SK-N-SH treated with all-trans-retinoic acid at 6 μM for 48 hours (cell line): ENCODE measurements at regions not wholly inside any gene's neighbourhood (a gene's known extent, or its start where the extent isn't known, plus 50 kb on each side); places are given as distances from the start of the nearest gene placed in this dataset.

Experiments
- ARNTL ChIP-seq: fragments of 450-650 bp; formaldehyde crosslinking; IDR thresholded peaks from 2 replicates; pipeline ENCODE4 v1.5.0; 2020; ENCODE audit warnings: low read depth, mild to moderate bottlenecking, moderate library complexity, borderline replicate concordance
- ISL1 ChIP-seq: fragments of 250-450 bp; sonication (Bioruptor Pico); IDR thresholded peaks from 2 replicates; pipeline ENCODE4 v2.1.2; 2022; ENCODE audit warnings: mild to moderate bottlenecking, moderate library complexity
- PPARA ChIP-seq: fragments of 250-450 bp; sonication (Bioruptor Pico); IDR thresholded peaks from 2 replicates; pipeline ENCODE4 v1.5.0; 2020; ENCODE audit warnings: mild to moderate bottlenecking, borderline replicate concordance
- RARB ChIP-seq: fragments of 250-450 bp; sonication (Bioruptor Pico); IDR thresholded peaks from 2 replicates; pipeline ENCODE4 v1.8.0; 2021; ENCODE audit warnings: mild to moderate bottlenecking, moderate library complexity
- ZC3H10 ChIP-seq: fragments of 250-450 bp; sonication (Bioruptor Pico); IDR thresholded peaks from 2 replicates; pipeline ENCODE4 v1.5.1; 2021; ENCODE audit warnings: mild to moderate bottlenecking, moderate library complexity
- ZNF565 ChIP-seq: fragments of 450-650 bp; formaldehyde crosslinking; conservative IDR thresholded peaks from 2 replicates; pipeline ENCODE4 v1.5.0; 2020; ENCODE audit warnings: low read depth, mild to moderate bottlenecking, moderate library complexity
- ZNF70 ChIP-seq: fragments of 450-650 bp; formaldehyde crosslinking; IDR thresholded peaks from 2 replicates; pipeline ENCODE4 v1.5.0; 2020; ENCODE audit warnings: mild to moderate bottlenecking, moderate library complexity
- TF ChIP-seq, protein P1 (sequence below): fragments of 250-450 bp; sonication (Bioruptor Pico); IDR thresholded peaks from 2 replicates; pipeline ENCODE4 v1.5.1; 2021; ENCODE audit warnings: mild to moderate bottlenecking, moderate library complexity
- TF ChIP-seq, protein P2 (sequence below): fragments of 250-450 bp; sonication (Bioruptor Pico); IDR thresholded peaks from 2 replicates; pipeline ENCODE4 v1.8.0; 2020; ENCODE audit warnings: mild to moderate bottlenecking, moderate library complexity, borderline replicate concordance
- TF ChIP-seq, protein P3 (sequence below): fragments of 250-450 bp; sonication (Bioruptor Pico); IDR thresholded peaks from 2 replicates; pipeline ENCODE4 v1.5.1; 2020; ENCODE audit warnings: low read depth, mild to moderate bottlenecking, moderate library complexity

- TF ChIP-seq, protein P1, sequence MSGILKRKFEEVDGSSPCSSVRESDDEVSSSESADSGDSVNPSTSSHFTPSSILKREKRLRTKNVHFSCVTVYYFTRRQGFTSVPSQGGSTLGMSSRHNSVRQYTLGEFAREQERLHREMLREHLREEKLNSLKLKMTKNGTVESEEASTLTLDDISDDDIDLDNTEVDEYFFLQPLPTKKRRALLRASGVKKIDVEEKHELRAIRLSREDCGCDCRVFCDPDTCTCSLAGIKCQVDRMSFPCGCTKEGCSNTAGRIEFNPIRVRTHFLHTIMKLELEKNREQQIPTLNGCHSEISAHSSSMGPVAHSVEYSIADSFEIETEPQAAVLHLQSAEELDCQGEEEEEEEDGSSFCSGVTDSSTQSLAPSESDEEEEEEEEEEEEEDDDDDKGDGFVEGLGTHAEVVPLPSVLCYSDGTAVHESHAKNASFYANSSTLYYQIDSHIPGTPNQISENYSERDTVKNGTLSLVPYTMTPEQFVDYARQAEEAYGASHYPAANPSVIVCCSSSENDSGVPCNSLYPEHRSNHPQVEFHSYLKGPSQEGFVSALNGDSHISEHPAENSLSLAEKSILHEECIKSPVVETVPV: no peak
- no peak for TF ChIP-seq ARNTL
- no peak for TF ChIP-seq ZNF70 (CRISPR knock-in tag)
- TF ChIP-seq RARB (CRISPR knock-in tag): no peak
- peak; percentile 47 for TF ChIP-seq ISL1 (CRISPR knock-in tag)
- TF ChIP-seq, protein P2, sequence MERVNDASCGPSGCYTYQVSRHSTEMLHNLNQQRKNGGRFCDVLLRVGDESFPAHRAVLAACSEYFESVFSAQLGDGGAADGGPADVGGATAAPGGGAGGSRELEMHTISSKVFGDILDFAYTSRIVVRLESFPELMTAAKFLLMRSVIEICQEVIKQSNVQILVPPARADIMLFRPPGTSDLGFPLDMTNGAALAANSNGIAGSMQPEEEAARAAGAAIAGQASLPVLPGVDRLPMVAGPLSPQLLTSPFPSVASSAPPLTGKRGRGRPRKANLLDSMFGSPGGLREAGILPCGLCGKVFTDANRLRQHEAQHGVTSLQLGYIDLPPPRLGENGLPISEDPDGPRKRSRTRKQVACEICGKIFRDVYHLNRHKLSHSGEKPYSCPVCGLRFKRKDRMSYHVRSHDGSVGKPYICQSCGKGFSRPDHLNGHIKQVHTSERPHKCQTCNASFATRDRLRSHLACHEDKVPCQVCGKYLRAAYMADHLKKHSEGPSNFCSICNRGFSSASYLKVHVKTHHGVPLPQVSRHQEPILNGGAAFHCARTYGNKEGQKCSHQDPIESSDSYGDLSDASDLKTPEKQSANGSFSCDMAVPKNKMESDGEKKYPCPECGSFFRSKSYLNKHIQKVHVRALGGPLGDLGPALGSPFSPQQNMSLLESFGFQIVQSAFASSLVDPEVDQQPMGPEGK (CRISPR knock-in tag): no peak
- TF ChIP-seq, protein P3, sequence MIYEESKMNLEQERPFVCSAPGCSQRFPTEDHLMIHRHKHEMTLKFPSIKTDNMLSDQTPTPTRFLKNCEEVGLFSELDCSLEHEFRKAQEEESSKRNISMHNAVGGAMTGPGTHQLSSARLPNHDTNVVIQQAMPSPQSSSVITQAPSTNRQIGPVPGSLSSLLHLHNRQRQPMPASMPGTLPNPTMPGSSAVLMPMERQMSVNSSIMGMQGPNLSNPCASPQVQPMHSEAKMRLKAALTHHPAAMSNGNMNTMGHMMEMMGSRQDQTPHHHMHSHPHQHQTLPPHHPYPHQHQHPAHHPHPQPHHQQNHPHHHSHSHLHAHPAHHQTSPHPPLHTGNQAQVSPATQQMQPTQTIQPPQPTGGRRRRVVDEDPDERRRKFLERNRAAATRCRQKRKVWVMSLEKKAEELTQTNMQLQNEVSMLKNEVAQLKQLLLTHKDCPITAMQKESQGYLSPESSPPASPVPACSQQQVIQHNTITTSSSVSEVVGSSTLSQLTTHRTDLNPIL (CRISPR knock-in tag): no peak
- no peak for TF ChIP-seq PPARA (CRISPR knock-in tag)
- no peak for TF ChIP-seq ZC3H10 (CRISPR knock-in tag)
- TF ChIP-seq ZNF565 (CRISPR knock-in tag): no peak
Measured at GRCh38 chr18:40812981-40813515, 1142.0 kb upstream of the PIK3C3 start.
